HEK293 (cell line): ENCODE measurements at regions not wholly inside any gene's neighbourhood (a gene's known extent, or its start where the extent isn't known, plus 50 kb on each side); places are given as distances from the start of the nearest gene placed in this dataset.

Source experiments
- CTCF ChIA-PET: fragments of 350-600 bp; formaldehyde crosslinking; extraction: SDS; loops from one replicate; lab custom pipeline; 2021; ENCODE audit warnings: antibody characterized with exemption; lab: Yijun Ruan, JAX
- POLR2A ChIA-PET: fragments of 300-600 bp; formaldehyde crosslinking; extraction: SDS; loops from one replicate; lab custom pipeline; 2020; ENCODE audit warnings: antibody characterized with exemption, inconsistent platforms; lab: Yijun Ruan, JAX
- H3K27ac ChIP-seq: fragments of 200-500 bp; sonication (Bioruptor generic); 2 replicates; pipeline ENCODE4 v1.5.1; 2014; ENCODE audit warnings: low read depth, low read length, control low read depth, inconsistent platforms; ENCODE audit errors: extremely low read depth
- H3K36me3 ChIP-seq, 2 experiments: fragments of 200-500 bp in 1 of 2; sonication (Bioruptor generic) in 1 of 2; 1 replicate in 1 of 2; 2 replicates in 1 of 2; pipeline ENCODE4 v1.5.1; 2014 to 2017; ENCODE audit warnings: inconsistent platforms in 2 of 2, low read length in 2 of 2; ENCODE audit not compliant: control insufficient read depth in 2 of 2, insufficient read depth in 1 of 2
- H3K4me1 ChIP-seq: fragments of 200-500 bp; sonication (Bioruptor generic); 2 replicates; pipeline ENCODE4 v1.5.1; 2014; ENCODE audit warnings: mild to moderate bottlenecking, low read length, inconsistent platforms; ENCODE audit not compliant: control insufficient read depth, insufficient read depth
- H3K4me3 ChIP-seq: 2 replicates; pipeline ENCODE4 v1.5.1; 2011; ENCODE audit warnings: low read depth, mild to moderate bottlenecking, control low read depth, low read length, moderate library complexity
- H3K9me3 ChIP-seq: fragments of 200-500 bp; sonication (Bioruptor generic); 2 replicates; pipeline ENCODE4 v1.5.1; 2014; ENCODE audit warnings: low read depth, low read length, inconsistent platforms; ENCODE audit not compliant: control insufficient read depth, insufficient read depth
- AEBP2 ChIP-seq: fragments of 450-650 bp; formaldehyde crosslinking; IDR thresholded peaks from 2 replicates; pipeline ENCODE4 v1.5.1; 2016; ENCODE audit warnings: missing biosample characterization, missing genetic modification characterization, borderline replicate concordance
- BCL11A ChIP-seq: fragments of 450-650 bp; formaldehyde crosslinking; IDR thresholded peaks from 2 replicates; pipeline ENCODE4 v1.5.1; 2016; ENCODE audit warnings: low read depth, missing biosample characterization, missing genetic modification characterization
- BCL11B ChIP-seq: fragments of 450-650 bp; formaldehyde crosslinking; IDR thresholded peaks from 2 replicates; pipeline ENCODE4 v1.5.1; 2016; ENCODE audit warnings: low read depth, missing biosample characterization, missing genetic modification characterization
- KLF16 ChIP-seq: fragments of 450-650 bp; formaldehyde crosslinking; IDR thresholded peaks from 2 replicates; pipeline ENCODE4 v1.5.1; 2017; ENCODE audit warnings: missing biosample characterization, missing genetic modification characterization
- MYNN ChIP-seq: fragments of 450-650 bp; formaldehyde crosslinking; IDR thresholded peaks from 2 replicates; pipeline ENCODE4 v1.5.1; 2016; ENCODE audit warnings: missing biosample characterization, missing genetic modification characterization, borderline replicate concordance
- MZF1 ChIP-seq: fragments of 450-650 bp; formaldehyde crosslinking; IDR thresholded peaks from 2 replicates; pipeline ENCODE4 v1.5.1; 2017; ENCODE audit warnings: missing biosample characterization, missing genetic modification characterization, borderline replicate concordance
- PBX3 ChIP-seq: sonication (generic); formaldehyde crosslinking; IDR thresholded peaks from 2 replicates; pipeline ENCODE4 v1.8.1; 2022; ENCODE audit warnings: mild to moderate bottlenecking, moderate library complexity, missing genetic modification reagents
- REPIN1 ChIP-seq: fragments of 450-650 bp; formaldehyde crosslinking; IDR thresholded peaks from 2 replicates; pipeline ENCODE4 v1.5.1; 2017; ENCODE audit warnings: missing biosample characterization, missing genetic modification characterization, low read depth
- SCRT2 ChIP-seq: fragments of 450-650 bp; formaldehyde crosslinking; IDR thresholded peaks from 2 replicates; pipeline ENCODE4 v1.5.1; 2016; ENCODE audit warnings: missing biosample characterization, missing genetic modification characterization
- SP2 ChIP-seq: fragments of 450-650 bp; formaldehyde crosslinking; IDR thresholded peaks from 2 replicates; pipeline ENCODE4 v1.5.1; 2016; ENCODE audit warnings: missing biosample characterization, missing genetic modification characterization
- TCF7L2 ChIP-seq: IDR thresholded peaks from 2 replicates; pipeline ENCODE4 v1.6.1; 2011; ENCODE audit warnings: low read depth, mild to moderate bottlenecking, inconsistent platforms, low read length, moderate library complexity, borderline replicate concordance
- YY2 ChIP-seq: fragments of 450-650 bp; formaldehyde crosslinking; IDR thresholded peaks from 2 replicates; pipeline ENCODE4 v1.5.1; 2016; ENCODE audit warnings: missing biosample characterization, missing genetic modification characterization
- ZBTB1 ChIP-seq: fragments of 450-650 bp; formaldehyde crosslinking; IDR thresholded peaks from 2 replicates; pipeline ENCODE4 v1.5.1; 2016; ENCODE audit warnings: missing biosample characterization, missing genetic modification characterization
- ZEB2 ChIP-seq: fragments of 450-650 bp; formaldehyde crosslinking; IDR thresholded peaks from 2 replicates; pipeline ENCODE4 v1.5.1; 2016; ENCODE audit warnings: missing biosample characterization, missing genetic modification characterization
- ZNF174 ChIP-seq: fragments of 450-650 bp; formaldehyde crosslinking; IDR thresholded peaks from 2 replicates; pipeline ENCODE4 v1.5.0; 2017; ENCODE audit warnings: missing biosample characterization, mild to moderate bottlenecking, missing genetic modification characterization
- ZNF175 ChIP-seq: fragments of 450-650 bp; formaldehyde crosslinking; IDR thresholded peaks from 2 replicates; pipeline ENCODE4 v1.5.1; 2016; ENCODE audit warnings: missing biosample characterization, missing genetic modification characterization
- ZNF184 ChIP-seq: fragments of 450-650 bp; IDR thresholded peaks from 2 replicates; pipeline ENCODE4 v1.5.1; 2018; ENCODE audit warnings: missing biosample characterization, mild to moderate bottlenecking, missing genetic modification characterization
- ZNF19 ChIP-seq: fragments of 450-650 bp; formaldehyde crosslinking; IDR thresholded peaks from 2 replicates; pipeline ENCODE4; 2016; ENCODE audit warnings: missing biosample characterization, missing genetic modification characterization, low read depth
- ZNF2 ChIP-seq: fragments of 450-650 bp; formaldehyde crosslinking; IDR thresholded peaks from 2 replicates; pipeline ENCODE4 v1.5.1; 2016; ENCODE audit warnings: missing biosample characterization, missing genetic modification characterization
- ZNF26 ChIP-seq: fragments of 450-650 bp; formaldehyde crosslinking; IDR thresholded peaks from 2 replicates; pipeline ENCODE4 v1.5.1; 2016; ENCODE audit warnings: missing biosample characterization, missing genetic modification characterization
- ZNF366 ChIP-seq: fragments of 450-650 bp; formaldehyde crosslinking; conservative IDR thresholded peaks from 2 replicates; pipeline ENCODE4 v1.5.1; 2016; ENCODE audit warnings: missing biosample characterization, missing genetic modification characterization
- ZNF394 ChIP-seq: fragments of 450-650 bp; formaldehyde crosslinking; IDR thresholded peaks from 2 replicates; pipeline ENCODE4 v1.5.1; 2016; ENCODE audit warnings: missing biosample characterization, missing genetic modification characterization, mild to moderate bottlenecking, moderate library complexity, borderline replicate concordance
- ZNF530 ChIP-seq: fragments of 450-650 bp; formaldehyde crosslinking; IDR thresholded peaks from 2 replicates; pipeline ENCODE4 v1.5.1; 2016; ENCODE audit warnings: low read depth, missing biosample characterization, missing genetic modification characterization
- ZNF571 ChIP-seq: fragments of 450-650 bp; formaldehyde crosslinking; IDR thresholded peaks from 2 replicates; pipeline ENCODE4 v1.5.0; 2017; ENCODE audit warnings: missing biosample characterization, missing genetic modification characterization
- ZNF626 ChIP-seq: fragments of 450-650 bp; sonication (Bioruptor Pico); formaldehyde crosslinking; IDR thresholded peaks from 2 replicates; pipeline ENCODE4 v1.5.1; 2018; ENCODE audit warnings: missing biosample characterization, missing genetic modification characterization, inconsistent platforms
- TF ChIP-seq, protein P1 (sequence below): fragments of 450-650 bp; formaldehyde crosslinking; IDR thresholded peaks from 2 replicates; pipeline ENCODE4 v1.5.1; 2016; ENCODE audit warnings: missing biosample characterization, missing genetic modification characterization, low read depth
- TF ChIP-seq, protein P2 (sequence below): fragments of 450-650 bp; formaldehyde crosslinking; IDR thresholded peaks from 2 replicates; pipeline ENCODE4 v1.5.1; 2016; ENCODE audit warnings: missing biosample characterization, missing genetic modification characterization

GRCh38 chr5:3386637-3387036 is 209.0 kb upstream of the IRX1 start (continued):
- TF ChIP-seq ZNF366 (tag by site-specific recombination) (no peak), ZNF530 (tag by site-specific recombination) (no peak), MZF1 (tag by site-specific recombination) (no peak), YY2 (no peak), ZEB2 (tag by site-specific recombination) (no peak), ZNF19 (tag by site-specific recombination) (no peak), ZNF174 (tag by site-specific recombination) (no peak), MYNN (tag by site-specific recombination) (no peak), BCL11A (no peak)

DNA sequence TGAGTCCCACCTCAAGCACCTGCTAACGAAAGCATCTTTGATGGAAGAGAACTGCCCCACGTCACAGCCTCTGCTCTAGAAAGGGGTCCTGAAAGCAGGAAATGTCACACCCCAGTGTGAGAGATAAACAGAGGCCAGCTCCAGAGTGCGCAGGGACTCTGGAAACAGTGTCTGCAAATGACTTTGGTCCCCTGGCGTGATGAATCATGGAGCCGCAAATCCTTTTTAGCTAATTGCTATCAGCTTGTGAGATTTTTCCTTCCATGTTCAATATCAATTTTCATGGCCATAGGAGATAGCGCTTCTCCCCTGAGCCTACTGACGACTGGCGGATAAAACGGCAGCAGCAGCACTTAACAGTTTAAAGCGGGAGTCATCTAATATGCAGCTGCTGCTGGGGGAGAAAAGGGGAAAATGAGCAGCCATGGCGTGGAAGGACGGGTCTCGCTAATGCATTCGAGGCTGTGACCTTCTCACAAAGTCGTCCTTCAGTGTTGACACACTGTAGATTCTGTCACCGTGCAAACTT is 209.6 kb upstream of the IRX1 start:
- ChIA-PET POLR2A (no interaction called here), CTCF (no interaction called here)
- Histone ChIP-seq H3K9me3 (no peaks in the 10 kb centered on the region), H3K4me3 (no peak overlapping the region), H3K36me3 (no peaks in the 10 kb centered on the region), H3K4me1 (no peaks in the 10 kb centered on the region), H3K27ac (no peak overlapping the region)
- no peak for TF ChIP-seq ZNF2
- TF ChIP-seq REPIN1 (tag by site-specific recombination): no peak
- TF ChIP-seq, protein P1, sequence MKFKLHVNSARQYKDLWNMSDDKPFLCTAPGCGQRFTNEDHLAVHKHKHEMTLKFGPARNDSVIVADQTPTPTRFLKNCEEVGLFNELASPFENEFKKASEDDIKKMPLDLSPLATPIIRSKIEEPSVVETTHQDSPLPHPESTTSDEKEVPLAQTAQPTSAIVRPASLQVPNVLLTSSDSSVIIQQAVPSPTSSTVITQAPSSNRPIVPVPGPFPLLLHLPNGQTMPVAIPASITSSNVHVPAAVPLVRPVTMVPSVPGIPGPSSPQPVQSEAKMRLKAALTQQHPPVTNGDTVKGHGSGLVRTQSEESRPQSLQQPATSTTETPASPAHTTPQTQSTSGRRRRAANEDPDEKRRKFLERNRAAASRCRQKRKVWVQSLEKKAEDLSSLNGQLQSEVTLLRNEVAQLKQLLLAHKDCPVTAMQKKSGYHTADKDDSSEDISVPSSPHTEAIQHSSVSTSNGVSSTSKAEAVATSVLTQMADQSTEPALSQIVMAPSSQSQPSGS: no peak
- TF ChIP-seq SCRT2 (tag by site-specific recombination): no peak
- no peak for TF ChIP-seq ZNF571 (tag by site-specific recombination)
- no peak for TF ChIP-seq AEBP2
- no peak for TF ChIP-seq ZNF26

DNA sequence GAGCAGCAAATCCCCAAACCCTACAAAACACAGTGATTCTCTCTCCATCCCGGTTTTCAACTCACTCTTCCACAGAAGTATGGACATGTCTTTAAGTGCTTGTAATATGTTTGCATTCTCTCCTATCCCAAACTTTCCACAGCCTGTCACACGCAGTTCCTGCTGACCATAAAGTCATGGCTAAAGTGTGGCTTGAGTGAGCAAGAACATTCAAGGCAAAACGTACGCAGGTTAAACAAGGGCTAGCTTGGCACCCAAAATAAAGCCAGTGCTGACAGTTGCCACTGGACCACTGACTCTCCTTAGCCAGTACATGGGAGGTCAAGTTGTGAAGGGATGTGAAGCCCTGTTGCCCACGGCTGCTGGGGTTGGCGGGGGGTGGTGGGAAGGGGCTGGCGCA is 211.1 kb upstream of the IRX1 start:
- Histone ChIP-seq H3K4me1 (no peaks in the 10 kb centered on the region), H3K27ac (no peak overlapping the region), H3K4me3 (no peak overlapping the region)
- ChIA-PET POLR2A (no interaction called here), CTCF (no interaction called here)
- TF ChIP-seq PBX3 (CRISPR knock-in tag): no peak
- TF ChIP-seq ZNF184: no peak
- no peak for TF ChIP-seq BCL11B
- TF ChIP-seq TCF7L2: no peak
- no peak for TF ChIP-seq ZNF626 (tag by site-specific recombination)
- TF ChIP-seq ZNF530 (tag by site-specific recombination): no peak
- no peak for TF ChIP-seq ZBTB1
- no peak for TF ChIP-seq KLF16
- no peak for TF ChIP-seq SP2 (tag by site-specific recombination)
- no peak for TF ChIP-seq ZNF175
- TF ChIP-seq, protein P2, sequence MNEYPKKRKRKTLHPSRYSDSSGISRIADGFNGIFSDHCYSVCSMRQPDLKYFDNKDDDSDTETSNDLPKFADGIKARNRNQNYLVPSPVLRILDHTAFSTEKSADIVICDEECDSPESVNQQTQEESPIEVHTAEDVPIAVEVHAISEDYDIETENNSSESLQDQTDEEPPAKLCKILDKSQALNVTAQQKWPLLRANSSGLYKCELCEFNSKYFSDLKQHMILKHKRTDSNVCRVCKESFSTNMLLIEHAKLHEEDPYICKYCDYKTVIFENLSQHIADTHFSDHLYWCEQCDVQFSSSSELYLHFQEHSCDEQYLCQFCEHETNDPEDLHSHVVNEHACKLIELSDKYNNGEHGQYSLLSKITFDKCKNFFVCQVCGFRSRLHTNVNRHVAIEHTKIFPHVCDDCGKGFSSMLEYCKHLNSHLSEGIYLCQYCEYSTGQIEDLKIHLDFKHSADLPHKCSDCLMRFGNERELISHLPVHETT (tag by site-specific recombination): no peak
- no peak for TF ChIP-seq ZNF394 (tag by site-specific recombination)
- TF ChIP-seq, all 188 proteins: peak for 0
- no peaks in the 10 kb centered on the region for H3K36me3 ChIP-seq
- H3K9me3 ChIP-seq: no peaks in the 10 kb centered on the region
